Colon (tissue), 2 donors: ENCODE measurements at regions not wholly inside any gene's neighbourhood (a gene's known extent, or its start where the extent isn't known, plus 50 kb on each side); places are given as distances from the start of the nearest gene placed in this dataset.

Experiments
- FAIRE-seq: peaks from 2 replicates; lab custom pipeline; 2012; peaks lifted over from hg19 to GRCh38; lab: Jason Lieb, UNC
- donor health status: control.
- donor health status: control.

GRCh38 chr20:61019322-61019721, 232.7 kb upstream of the CDH4 start:
- FAIRE-seq = no peak

GRCh38 chr20:61023612-61024011, 228.4 kb upstream of the CDH4 start:
- FAIRE-seq = no peak

DNA sequence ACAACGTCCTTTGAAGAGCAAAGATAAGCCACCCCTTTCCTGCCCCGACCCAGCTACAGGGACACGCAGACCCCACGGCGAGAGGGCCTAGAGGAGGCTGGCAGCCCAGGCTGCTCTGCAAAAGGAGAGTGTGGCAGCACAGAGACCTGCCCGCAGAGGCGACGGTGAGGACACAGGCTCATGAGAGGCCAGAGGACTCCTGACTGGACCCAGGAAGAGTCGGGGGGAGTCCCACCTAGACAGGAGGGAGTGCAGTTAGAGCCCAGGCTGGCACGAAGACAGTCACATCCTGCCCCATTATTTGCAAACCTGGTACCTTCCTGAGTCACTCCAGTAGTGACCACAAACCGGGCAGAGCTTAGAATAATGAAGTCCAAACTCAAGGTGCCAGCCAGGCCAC, 227.7 kb upstream of the CDH4 start:
- no peak for FAIRE-seq

DNA sequence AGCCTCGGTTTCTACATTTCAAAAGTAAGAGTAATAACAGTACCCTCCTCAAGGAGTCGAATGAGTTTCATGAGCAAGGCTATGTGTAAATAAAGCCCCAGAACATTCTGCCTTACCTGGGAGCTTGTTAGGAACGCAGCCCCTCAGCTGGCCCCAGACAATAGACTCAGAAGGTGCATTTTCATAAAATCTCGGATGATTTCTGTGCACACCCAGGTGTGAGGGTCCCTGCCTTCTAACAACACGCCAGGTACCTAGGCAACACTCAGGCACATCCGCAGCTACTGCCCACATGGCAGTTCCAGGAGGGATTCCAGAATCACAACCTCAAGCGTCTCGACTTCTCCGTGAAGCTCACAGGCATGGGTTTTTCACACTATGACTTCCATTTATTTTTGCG, 226.5 kb upstream of the CDH4 start:
- no peak for FAIRE-seq

GRCh38 chr20:61026173-61026572, 225.9 kb upstream of the CDH4 start:
- no peak for FAIRE-seq

GRCh38 chr20:61026731-61027130, 225.3 kb upstream of the CDH4 start:
- no peak for FAIRE-seq

GRCh38 chr20:61027218-61027617, 224.8 kb upstream of the CDH4 start:
- no peak for FAIRE-seq

DNA sequence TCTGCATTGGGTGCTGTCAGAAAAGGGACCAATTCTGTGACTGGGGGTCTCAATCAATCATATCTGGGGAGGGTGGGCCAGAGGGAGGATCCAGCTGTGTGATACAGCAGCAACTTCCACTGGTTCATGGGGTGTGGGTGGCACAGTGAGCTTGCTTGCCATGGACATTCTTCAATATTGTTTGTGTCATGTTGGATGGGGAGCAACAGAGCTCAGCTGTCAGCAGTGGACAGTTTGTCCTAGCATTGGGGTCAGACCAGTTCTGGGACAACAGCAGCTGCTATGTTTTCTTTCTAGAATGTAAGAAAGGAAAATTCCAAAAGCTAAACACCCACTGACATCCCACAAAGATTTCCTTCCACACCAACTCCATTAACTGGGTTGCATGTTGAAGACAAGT, 221.9 kb upstream of the CDH4 start:
- no peak for FAIRE-seq

GRCh38 chr20:61031101-61031830, 220.8 kb upstream of the CDH4 start:
- FAIRE-seq = no peak

- no peak for FAIRE-seq
These were observed 214.6 kb upstream of the CDH4 start for GRCh38 chr20:61037498-61037897.

DNA sequence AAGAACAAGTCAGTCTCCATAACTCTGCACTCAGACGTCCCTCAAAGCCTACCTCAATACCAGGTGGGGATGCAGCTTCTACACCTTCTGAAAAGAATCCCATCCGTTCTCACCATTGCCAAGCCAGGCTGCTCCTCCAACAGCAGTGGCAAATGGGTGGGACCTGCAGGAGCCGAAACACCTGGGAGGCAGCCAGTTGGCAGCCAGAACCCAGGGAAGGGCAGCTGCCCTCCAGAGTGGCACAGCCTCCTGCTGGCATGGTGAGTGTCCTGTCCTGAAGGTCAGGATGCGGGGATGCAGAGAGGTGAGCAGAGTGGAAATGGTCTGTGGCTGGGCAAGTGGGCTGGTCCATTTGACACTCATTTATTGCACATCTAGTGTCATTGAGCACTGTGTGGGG, 210.6 kb upstream of the CDH4 start:
- FAIRE-seq = no peak

DNA sequence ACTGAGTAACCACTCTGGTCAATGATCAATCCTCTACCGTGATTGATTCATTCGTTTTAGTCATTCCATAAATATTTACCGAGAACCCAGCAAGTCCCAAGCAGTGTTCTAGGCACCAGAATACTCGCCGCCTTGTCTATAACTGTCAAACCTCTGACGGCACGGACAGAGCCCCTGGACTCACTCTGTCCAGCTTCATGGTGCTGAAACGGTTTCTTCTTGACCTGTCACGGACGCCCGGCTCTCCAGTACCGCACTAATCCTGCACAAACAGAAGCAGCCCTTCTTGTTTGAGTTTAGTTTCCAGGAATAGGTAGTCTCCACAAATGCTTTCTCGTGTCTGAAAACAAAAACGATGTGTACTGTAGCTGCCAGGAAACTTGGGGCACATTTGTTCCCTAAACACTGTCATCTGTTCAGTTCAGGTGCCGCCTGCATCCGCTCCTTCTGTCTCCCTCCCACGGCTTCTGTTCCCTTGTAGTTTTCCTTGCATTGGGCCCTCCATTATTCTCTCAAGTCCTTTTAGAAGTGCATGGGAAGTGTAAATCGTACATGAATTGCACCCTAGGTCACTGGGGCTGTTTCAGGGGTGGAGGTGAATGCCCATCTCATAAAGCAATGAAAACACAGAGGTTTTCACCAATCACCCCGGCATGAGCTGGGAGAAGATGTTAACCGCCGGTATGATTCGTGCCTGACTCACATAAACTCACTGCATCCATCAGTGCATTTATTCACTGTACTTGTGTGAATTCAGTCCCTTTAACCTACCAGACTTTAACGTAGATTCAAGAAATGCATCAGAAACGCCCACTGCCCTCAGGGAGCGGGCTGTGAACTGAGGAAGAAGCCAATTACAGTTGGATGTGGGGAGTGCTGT, 209.3 kb upstream of the CDH4 start:
- FAIRE-seq = no peak

DNA sequence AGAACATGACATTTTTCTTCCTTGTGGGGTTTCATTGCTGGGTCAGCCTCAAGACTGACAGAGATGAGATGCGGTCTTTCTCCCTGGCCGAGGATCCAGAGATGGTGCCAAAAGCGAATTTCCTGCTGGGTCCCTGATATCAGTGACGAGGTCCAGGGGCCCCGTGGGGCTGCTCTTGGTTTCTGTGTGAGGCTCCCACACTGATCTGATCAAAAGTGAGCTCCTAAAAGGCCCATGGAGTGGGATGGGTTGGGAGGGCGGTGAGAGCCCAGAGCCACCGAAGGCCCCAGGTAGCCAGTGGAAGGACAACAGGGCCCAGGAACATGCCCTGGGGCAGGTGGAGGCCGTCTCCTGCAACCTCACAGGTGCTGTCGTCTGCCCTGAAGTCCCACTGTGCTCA, 208.4 kb upstream of the CDH4 start:
- no peak for FAIRE-seq

DNA sequence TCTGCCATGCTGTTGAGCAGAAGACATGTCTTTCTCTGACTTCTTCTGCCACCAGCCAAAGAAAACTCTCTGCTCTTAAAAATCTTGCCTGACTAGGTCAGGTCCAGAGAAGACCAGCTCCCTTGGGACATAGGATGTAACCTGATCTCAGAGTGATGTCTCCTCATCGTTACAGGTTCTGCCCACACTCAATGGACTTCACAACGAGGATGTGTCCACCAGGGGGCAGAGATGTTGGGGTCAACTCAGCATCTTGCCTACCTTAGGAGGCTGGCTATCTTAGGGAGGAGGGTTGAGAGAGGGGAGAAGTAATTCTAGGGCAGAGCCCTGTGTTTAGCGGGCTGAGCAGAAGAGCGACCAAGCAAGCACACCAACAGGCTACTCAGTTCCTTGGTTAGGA, 207.6 kb upstream of the CDH4 start:
- FAIRE-seq = no peak

- FAIRE-seq = no peak
These were observed 207.0 kb upstream of the CDH4 start for GRCh38 chr20:61045091-61045490.

DNA sequence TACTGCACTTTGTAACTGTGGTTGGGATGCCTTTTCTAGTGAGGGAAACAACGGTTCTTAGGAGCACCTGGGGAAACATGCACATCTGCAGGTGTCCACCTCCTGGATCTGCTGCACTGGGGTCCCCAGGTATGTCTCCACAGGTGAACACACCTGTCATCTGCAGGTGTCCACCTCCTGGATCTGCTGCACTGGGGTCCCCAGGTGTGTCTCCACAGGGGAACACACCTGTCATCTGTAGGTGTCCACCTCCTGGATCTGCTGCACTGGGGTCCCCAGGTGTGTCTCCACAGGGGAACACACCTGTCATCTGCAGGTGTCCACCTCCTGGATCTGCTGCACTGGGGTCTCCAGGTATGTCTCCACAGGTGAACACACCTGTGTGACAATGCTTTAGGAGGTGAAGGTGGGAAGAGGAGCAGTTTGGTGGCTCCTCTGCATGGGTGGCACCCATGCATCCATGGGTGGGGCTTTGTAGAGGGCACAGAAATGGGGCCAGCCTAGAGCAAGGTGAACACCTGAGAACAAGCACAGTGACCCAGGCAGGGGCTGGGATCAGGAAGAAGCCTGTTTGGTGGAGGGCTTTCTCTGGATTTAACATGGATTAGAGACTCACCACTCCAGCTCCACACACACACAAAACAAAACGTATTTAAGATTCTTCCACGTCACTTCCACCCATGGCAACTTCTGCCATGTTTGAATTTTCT, 206.0 kb upstream of the CDH4 start:
- no peak for FAIRE-seq

GRCh38 chr20:61046721-61047351, 205.2 kb upstream of the CDH4 start:
- no peak for FAIRE-seq

DNA sequence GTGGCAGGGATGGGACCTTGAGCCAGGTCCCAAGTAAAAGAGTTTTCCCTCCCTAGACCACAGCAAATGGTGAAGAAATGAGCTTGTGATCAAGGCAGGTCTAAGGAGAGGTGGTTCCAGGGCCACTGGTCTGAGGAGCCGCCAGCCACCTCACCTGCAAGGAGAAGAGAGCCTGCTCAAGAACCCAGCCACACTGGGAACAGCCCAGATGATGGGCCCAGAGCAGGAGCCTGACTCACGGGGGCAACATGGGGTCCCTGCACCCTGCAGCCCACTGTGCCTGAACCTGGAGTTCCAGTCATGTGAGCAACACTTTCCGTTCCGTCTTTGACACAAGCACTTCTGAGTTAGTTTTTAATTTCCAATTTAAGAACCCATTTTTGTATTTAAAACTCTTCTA, 204.5 kb upstream of the CDH4 start:
- FAIRE-seq = no peak

DNA sequence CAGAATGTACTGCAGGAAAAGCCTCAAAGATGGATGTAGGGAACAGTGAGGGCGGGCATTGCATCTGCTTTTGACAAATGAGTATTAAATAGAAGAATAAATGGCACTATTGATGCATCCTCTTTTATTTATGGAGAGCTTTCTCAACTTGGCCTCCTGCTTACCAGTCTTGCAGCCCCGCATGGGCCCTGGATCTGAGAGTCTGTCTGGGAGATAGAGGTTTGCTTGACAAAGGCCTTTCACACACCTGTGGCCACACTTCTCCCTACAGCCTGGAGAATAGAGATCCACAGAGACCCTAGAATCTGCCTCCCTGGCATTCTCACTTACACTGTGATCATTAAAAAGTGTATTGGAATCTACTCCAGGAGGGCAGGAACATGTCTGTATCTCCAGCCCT, 203.8 kb upstream of the CDH4 start:
- FAIRE-seq = no peak

- FAIRE-seq = no peak
These were observed 202.4 kb upstream of the CDH4 start for GRCh38 chr20:61049684-61050083.

DNA sequence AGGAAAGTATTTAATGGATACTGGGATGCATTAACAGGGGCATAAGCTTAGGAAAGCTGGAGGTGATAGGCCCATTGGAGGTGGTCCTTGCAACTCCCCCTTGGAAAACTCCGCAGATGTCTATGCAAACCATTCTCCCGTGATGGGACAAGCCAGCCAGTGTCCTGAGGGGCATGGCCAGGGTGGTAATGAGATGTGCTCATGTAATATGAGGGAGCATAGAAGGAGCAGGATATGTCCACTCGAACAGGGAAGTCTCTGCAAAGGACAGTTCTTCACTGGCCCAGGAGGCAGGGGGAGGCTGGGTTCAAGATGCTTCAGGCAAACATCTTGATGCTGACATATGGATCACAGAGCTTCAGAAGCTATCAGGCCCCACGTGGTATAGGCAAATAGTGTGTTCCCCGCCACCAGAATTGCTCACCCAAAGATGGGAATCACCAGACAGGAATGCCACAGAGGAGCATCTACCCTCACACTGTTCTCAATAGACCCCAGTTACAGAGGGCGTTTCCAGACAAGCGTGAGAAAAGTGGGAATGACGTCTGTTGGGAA, 201.6 kb upstream of the CDH4 start:
- FAIRE-seq = no peak

DNA sequence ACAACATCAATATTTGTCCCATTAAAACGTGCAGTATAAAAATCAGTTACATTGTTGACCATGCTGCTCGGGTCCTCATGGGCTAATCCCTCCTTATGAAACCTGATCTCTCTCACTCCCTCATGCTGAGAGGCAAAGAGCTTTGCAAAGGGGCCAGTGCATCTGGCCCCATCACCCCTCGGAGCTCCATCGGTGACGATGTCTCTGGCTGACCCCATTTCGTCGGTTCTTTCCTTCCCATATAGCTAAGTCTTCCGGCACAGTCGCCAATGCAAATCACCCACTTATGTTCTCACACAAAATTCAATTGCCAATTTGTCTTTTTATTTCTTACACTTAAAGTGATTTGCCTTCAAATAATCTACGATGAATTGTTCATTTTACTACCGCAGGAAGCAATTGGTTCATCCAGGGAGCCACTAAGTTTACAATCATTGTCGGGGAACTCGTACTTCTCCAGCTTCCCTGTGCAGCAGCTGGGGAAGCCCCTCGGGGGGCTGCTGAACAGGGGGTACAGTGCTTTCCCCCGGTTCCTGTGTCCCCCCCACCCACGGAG, 199.8 kb upstream of the CDH4 start:
- FAIRE-seq = no peak
